K562 (cell line): ENCODE measurements at regions not wholly inside any gene's neighbourhood (a gene's known extent, or its start where the extent isn't known, plus 50 kb on each side); places are given as distances from the start of the nearest gene placed in this dataset.

ENCODE experiments used
- ATAC-seq: fragments of 200-7000 bp; cut with Tn5 transposase; 3 replicates; pipeline ENCODE4 v1.9.1; 2020; ENCODE audit warnings: moderate library complexity
- BruUV-seq: library from RNA; stranded (reverse); fragments of 400-500 nt; replicated peaks from 2 replicates; lab custom pipeline; 2021; lab: Mats Ljungman, UMichigan
- CTCF ChIA-PET: fragments of 300-600 bp; formaldehyde crosslinking; extraction: SDS; loops from one replicate; lab custom pipeline; 2021; ENCODE audit warnings: low intra/inter-chr PET ratio; lab: Yijun Ruan, JAX
- POLR2A ChIA-PET: fragments of 300-600, 350-650 bp; sonication (Branson Sonifier 250); formaldehyde crosslinking; extraction: SDS; loops from one replicate; lab custom pipeline; 2021; ENCODE audit warnings: antibody characterized with exemption, inconsistent platforms; lab: Yijun Ruan, JAX
- DNase-seq, 4 experiments: peaks; one replicate each; pipeline versions ENCODE4 v3.0.0 to v3.0.0-alpha.2; 2011 to 2018; ENCODE audit warnings: low spot score in 3 of 4, mixed read lengths in 3 of 4; ENCODE audit errors: extremely low read depth in 1 of 4
- FAIRE-seq: peaks from 2 replicates; lab custom pipeline; 2011; peaks lifted over from hg19 to GRCh38; lab: Jason Lieb, UNC
- H2AFZ ChIP-seq: 2 replicates; pipeline ENCODE4 v1.6.0; 2011; ENCODE audit warnings: low read depth, low read length, control low read depth, inconsistent platforms
- H3K27ac ChIP-seq: fragments of 200-600 bp; 3 replicates; pipeline ENCODE4 v1.8.0; 2011; ENCODE audit warnings: low read depth, mild to moderate bottlenecking, control low read depth, inconsistent platforms, low read length, moderate library complexity, mixed read lengths; ENCODE audit errors: extremely low read depth
- H3K27me3 ChIP-seq, 2 experiments: fragments of 300-600 bp in 1 of 2; 2 replicates in 1 of 2; 3 replicates in 1 of 2; pipeline versions ENCODE4 v1.6.0 to v1.8.0; 2011; ENCODE audit warnings: inconsistent platforms in 2 of 2, low read length in 2 of 2, mild to moderate bottlenecking in 1 of 2, mixed read lengths in 1 of 2, moderate library complexity in 1 of 2; ENCODE audit not compliant: control insufficient read depth in 2 of 2, insufficient read depth in 2 of 2
- H3K36me3 ChIP-seq: fragments of 300-600 bp; 3 replicates; pipeline ENCODE4 v1.8.0; 2011; ENCODE audit warnings: mild to moderate bottlenecking, low read length, inconsistent platforms; ENCODE audit not compliant: control insufficient read depth, insufficient read depth
- H3K4me1 ChIP-seq, 2 experiments: fragments of 200-600 bp in 1 of 2; replicated peaks in 1 of 2; 2 replicates in 1 of 2; 3 replicates in 1 of 2; pipeline versions ENCODE4 v1.5.1 to v1.8.0; 2011; ENCODE audit warnings: inconsistent platforms in 2 of 2, low read length in 2 of 2, mild to moderate bottlenecking in 1 of 2, mixed read lengths in 1 of 2, moderate library complexity in 1 of 2; ENCODE audit not compliant: control insufficient read depth in 2 of 2, insufficient read depth in 2 of 2
- H3K4me2 ChIP-seq: 2 replicates; pipeline ENCODE4 v1.6.1; 2011; ENCODE audit warnings: low read length, control low read depth, inconsistent platforms, mixed read lengths; ENCODE audit not compliant: insufficient read depth
- H3K4me3 ChIP-seq: fragments of 200-600 bp; sonication (generic), shearing (Covaris generic); 2 replicates; pipeline ENCODE4 v1.5.1; 2016; ENCODE audit warnings: control low read depth, inconsistent platforms
- H3K79me2 ChIP-seq: fragments of 200-600 bp; 3 replicates; pipeline ENCODE4 v1.8.0; 2011; ENCODE audit warnings: low read length, inconsistent platforms; ENCODE audit not compliant: control insufficient read depth, insufficient read depth
- H3K9ac ChIP-seq, 2 experiments: 2 replicates each; pipeline versions ENCODE4 v1.6.0 to v1.6.1; 2011; ENCODE audit warnings: low read depth in 2 of 2, low read length in 2 of 2, control low read depth in 1 of 2, inconsistent platforms in 1 of 2, mild to moderate bottlenecking in 1 of 2, mixed read lengths in 1 of 2; ENCODE audit not compliant: insufficient read depth in 1 of 2
- H3K9me1 ChIP-seq: one replicate; pipeline ENCODE4 v1.6.0; 2011; ENCODE audit warnings: inconsistent platforms, mild to moderate bottlenecking, low read length, moderate library complexity; ENCODE audit not compliant: control insufficient read depth, insufficient read depth
- H3K9me3 ChIP-seq: replicated peaks from 2 replicates; pipeline ENCODE4 v1.5.1; 2011; ENCODE audit warnings: low read depth, low read length, inconsistent platforms; ENCODE audit not compliant: control insufficient read depth, insufficient read depth
- H4K20me1 ChIP-seq: replicated peaks from 2 replicates; pipeline ENCODE4 v1.6.1; 2011; ENCODE audit warnings: low read length, inconsistent platforms, mixed read lengths; ENCODE audit not compliant: control insufficient read depth, insufficient read depth
- ELF1 ChIP-seq: fragments of 200-800 bp; sonication (Bioruptor generic); IDR thresholded peaks from 2 replicates; pipeline ENCODE4 v1.6.1; 2016; ENCODE audit warnings: missing genetic modification characterization, missing compliant biosample characterization
- FOSL1 ChIP-seq: fragments of 200-800 bp; sonication (Bioruptor generic); conservative IDR thresholded peaks from 2 replicates; pipeline ENCODE4 v1.6.1; 2016; ENCODE audit warnings: missing genetic modification characterization, missing compliant biosample characterization
- NEUROD1 ChIP-seq: fragments of 150-350 bp; IDR thresholded peaks from 2 replicates; pipeline ENCODE4 v1.6.1; 2014; ENCODE audit warnings: borderline replicate concordance, low read length, low read depth; ENCODE audit not compliant: partially characterized antibody
- NFIC ChIP-seq: fragments of 450-650 bp; IDR thresholded peaks from 2 replicates; pipeline ENCODE4 v1.6.1; 2017; ENCODE audit warnings: mild to moderate bottlenecking, inconsistent platforms
- NR0B1 ChIP-seq: fragments of 450-650 bp; IDR thresholded peaks from one replicate; pipeline ENCODE4 v1.6.1; 2018; ENCODE audit warnings: mild to moderate bottlenecking, moderate library complexity; ENCODE audit not compliant: partially characterized antibody
- PTBP1 ChIP-seq: fragments of 200-400 bp; formaldehyde crosslinking; IDR thresholded peaks from 2 replicates; pipeline ENCODE4 v1.6.1; 2017; ENCODE audit warnings: low read depth, low read length
- RAD21 ChIP-seq, 2 experiments: fragments of 250-450 bp in 1 of 2; fragments of 450-650 bp in 1 of 2; sonication (Bioruptor Pico) in 1 of 2; formaldehyde crosslinking in 1 of 2; IDR thresholded peaks in 1 of 2; conservative IDR thresholded peaks in 1 of 2; 2 replicates each; pipeline versions ENCODE4 v1.4.0 to v1.8.0; 2020 to 2022; ENCODE audit warnings: mild to moderate bottlenecking in 2 of 2, moderate library complexity in 1 of 2
- ZBTB40 ChIP-seq, 2 experiments: fragments of 450-650 bp in 1 of 2; sonication (generic) in 1 of 2; formaldehyde crosslinking in 1 of 2; IDR thresholded peaks; 2 replicates each; pipeline versions ENCODE4 v1.7.1 to v1.9.0; 2016 to 2022; ENCODE audit warnings: inconsistent platforms in 1 of 2, mild to moderate bottlenecking in 1 of 2, missing genetic modification reagents in 1 of 2
- ZC3H4 ChIP-seq: sonication (generic); formaldehyde crosslinking; IDR thresholded peaks from 2 replicates; pipeline ENCODE4 v1.9.0; 2021; ENCODE audit warnings: missing genetic modification reagents, borderline replicate concordance
- ZNF23 ChIP-seq: fragments of 250-450 bp; sonication (Bioruptor Pico); IDR thresholded peaks from 2 replicates; pipeline ENCODE4 v1.4.0; 2020; ENCODE audit warnings: mild to moderate bottlenecking
- ZNF444 ChIP-seq: fragments of 250-450 bp; sonication (Bioruptor Pico); IDR thresholded peaks from 2 replicates; pipeline ENCODE4 v1.4.0; 2020; ENCODE audit warnings: mild to moderate bottlenecking, moderate library complexity
- WGBS: fragments of 100-300 bp; shearing (Covaris generic); methylation state at CpG from one replicate; pipeline ENCODE4 v1.1.6; 2016; ENCODE audit warnings: low coverage, mixed read lengths; ENCODE audit not compliant: insufficient coverage; ENCODE audit errors: missing lambda C conversion rate; 5-methylcytosine and 5-hydroxymethylcytosine counted together
- in situ Hi-C: fragments of 300-500 bp; cut with MboI; formaldehyde crosslinking; loops from 4 replicates; pipeline ENCODE4 v1.15.0; 2018; ENCODE audit warnings: inconsistent platforms, mixed read lengths
- intact Hi-C: fragments of 100-400 bp; cut with micrococcal nuclease; formaldehyde crosslinking; loops from 2 replicates; pipeline ENCODE4 v1.14.2; 2022

- H3K4me2 ChIP-seq = no peak overlapping the region
- FAIRE-seq (no peak), DNase-seq (no peak), ATAC-seq (no peak)
- H4K20me1 ChIP-seq = no peaks in the 10 kb centered on the region
- in situ Hi-C loops = no loop called here
- WGBS = 0% methylated on average over 3 of the region's 3 CpGs
- H3K36me3 ChIP-seq = no peaks in the 10 kb centered on the region
- H3K9ac ChIP-seq = no peak overlapping the region
- H3K27me3 ChIP-seq = no peaks in the 10 kb centered on the region
- intact Hi-C loops = no loop called here
- no TSS peak for BruUV-seq
- no peaks in the 10 kb centered on the region for H3K9me1 ChIP-seq
- H3K4me1 ChIP-seq = no peaks in the 10 kb centered on the region
- POLR2A ChIA-PET = interaction anchor here (0.8 kb wide), 1 partner anchor 90 kb away, joined by 5 read pairs; no protein-coding TSS in a partner anchor
- CTCF ChIA-PET = no interaction called here
- H3K27ac ChIP-seq = no peak overlapping the region
- H3K9me3 ChIP-seq = no peaks in the 10 kb centered on the region
- H3K4me3 ChIP-seq = no peak overlapping the region
- no peak overlapping the region for H2AFZ ChIP-seq
- no peaks in the 10 kb centered on the region for H3K79me2 ChIP-seq
- TF ChIP-seq PTBP1 (no peak), ZBTB40 (IDR thresholded peaks at IDR 0.05) (no peak), ZBTB40 (CRISPR knock-in tag; IDR thresholded peaks at IDR 0.05) (no peak), FOSL1 (tag) (no peak), NFIC (no peak), ZNF23 (no peak), RAD21 (CRISPR knock-in tag; conservative IDR thresholded peaks at IDR 0.05 in 1 of 2, IDR thresholded peaks at IDR 0.05 in 1 of 2) (no peak), NR0B1 (no peak), ZNF444 (CRISPR knock-in tag) (no peak), ELF1 (tag) (no peak), NEUROD1 (no peak), ZC3H4 (CRISPR knock-in tag) (no peak)
Measured at GRCh38 chr1:115447672-115448071, 109.6 kb upstream of the NGF start.
